ENCODE measurements at regions not wholly inside any gene's neighbourhood (a gene's known extent, or its start where the extent isn't known, plus 50 kb on each side); places are given as distances from the start of the nearest gene placed in this dataset.

DNA sequence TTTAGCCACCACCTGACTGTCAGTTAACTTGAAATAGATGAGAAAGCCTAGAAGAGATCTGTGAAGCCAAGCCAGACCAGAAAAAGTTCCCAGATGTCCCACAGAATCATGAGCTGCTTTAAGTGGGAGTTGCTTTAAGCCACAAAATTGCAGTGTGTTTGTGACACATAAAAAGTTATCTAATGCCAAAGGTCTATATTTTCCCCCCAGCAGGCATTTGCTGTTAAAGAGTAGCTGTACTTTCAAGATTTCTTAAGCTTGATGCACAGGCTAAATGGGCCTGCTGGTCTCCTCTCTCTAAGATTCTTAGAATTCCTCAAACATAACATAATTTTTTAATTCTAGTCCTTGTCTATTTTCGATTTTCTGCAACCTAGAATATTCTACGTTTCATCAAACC, 825.7 kb downstream of the FAM181B start:
- TF ChIP-seq, protein P1, sequence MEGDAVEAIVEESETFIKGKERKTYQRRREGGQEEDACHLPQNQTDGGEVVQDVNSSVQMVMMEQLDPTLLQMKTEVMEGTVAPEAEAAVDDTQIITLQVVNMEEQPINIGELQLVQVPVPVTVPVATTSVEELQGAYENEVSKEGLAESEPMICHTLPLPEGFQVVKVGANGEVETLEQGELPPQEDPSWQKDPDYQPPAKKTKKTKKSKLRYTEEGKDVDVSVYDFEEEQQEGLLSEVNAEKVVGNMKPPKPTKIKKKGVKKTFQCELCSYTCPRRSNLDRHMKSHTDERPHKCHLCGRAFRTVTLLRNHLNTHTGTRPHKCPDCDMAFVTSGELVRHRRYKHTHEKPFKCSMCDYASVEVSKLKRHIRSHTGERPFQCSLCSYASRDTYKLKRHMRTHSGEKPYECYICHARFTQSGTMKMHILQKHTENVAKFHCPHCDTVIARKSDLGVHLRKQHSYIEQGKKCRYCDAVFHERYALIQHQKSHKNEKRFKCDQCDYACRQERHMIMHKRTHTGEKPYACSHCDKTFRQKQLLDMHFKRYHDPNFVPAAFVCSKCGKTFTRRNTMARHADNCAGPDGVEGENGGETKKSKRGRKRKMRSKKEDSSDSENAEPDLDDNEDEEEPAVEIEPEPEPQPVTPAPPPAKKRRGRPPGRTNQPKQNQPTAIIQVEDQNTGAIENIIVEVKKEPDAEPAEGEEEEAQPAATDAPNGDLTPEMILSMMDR (IDR thresholded peaks at IDR 0.05), result no peak
- no peak for TF ChIP-seq EP300 (IDR thresholded peaks at IDR 0.05)
- no peak for TF ChIP-seq POLR2A (IDR thresholded peaks at IDR 0.05)
- no peak for TF ChIP-seq POLR2AphosphoS5 (IDR thresholded peaks at IDR 0.05)

Data from sigmoid colon (tissue), 4 donors.